ENCODE measurements at regions not wholly inside any gene's neighbourhood (a gene's known extent, or its start where the extent isn't known, plus 50 kb on each side); places are given as distances from the start of the nearest gene placed in this dataset.

DNA sequence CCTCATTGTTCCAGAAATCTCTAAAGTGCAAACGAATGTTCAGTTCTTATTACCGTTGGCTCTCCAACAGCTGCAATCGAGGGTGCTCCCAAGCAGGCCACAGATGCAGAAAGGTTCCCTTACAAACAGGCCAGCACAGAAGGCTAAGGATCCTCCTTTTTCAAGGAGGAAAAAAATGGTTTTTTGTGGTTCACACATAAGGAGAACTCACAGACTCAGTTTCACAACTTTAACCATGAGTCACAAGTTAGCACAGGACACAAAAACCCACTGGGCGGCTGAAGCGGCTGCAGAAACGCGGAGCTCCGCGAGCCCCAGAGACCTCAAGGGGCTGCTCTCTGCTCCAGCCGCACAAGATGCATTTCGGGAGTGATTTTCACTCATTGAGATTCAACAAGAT, 98.2 kb upstream of the PRR5 start:
- Histone ChIP-seq H2AFZ (ENCODE audit: low read depth, low read length, poor library complexity, severe bottlenecking) (no peak overlapping the region), H3K79me2 (ENCODE audit: insufficient read depth, low read length) (no peaks in the 10 kb centered on the region), H3K9me3 (ENCODE audit: control insufficient read depth in 1 of 2, insufficient read depth in 1 of 2, low read depth in 1 of 2, low read length in 2 of 2) (no peaks in the 10 kb centered on the region), H3K4me1 (ENCODE audit: control insufficient read depth in 1 of 2, insufficient read depth in 2 of 2, low read length in 2 of 2) (no peaks in the 10 kb centered on the region), H3K9ac (ENCODE audit: low read length) (no peak overlapping the region), H3K9me2 (ENCODE audit: insufficient read depth) (no peaks in the 10 kb centered on the region), H3K36me3 (ENCODE audit: control insufficient read depth in 1 of 2, insufficient read depth in 2 of 2, low read length in 2 of 2) (no peaks in the 10 kb centered on the region), H3K4me2 (ENCODE audit: low read length) (no peak overlapping the region), H3K4me3 (replicated peaks in 1 of 2; ENCODE audit: low read depth in 1 of 2, low read length in 2 of 2) (no peak overlapping the region), H3K27me3 (ENCODE audit: insufficient read depth, low read length) (peaks cover 8% of the 10 kb centered on the region; the same call in 1 of the 2 replicates), H4K20me1 (ENCODE audit: insufficient read depth) (no peaks in the 10 kb centered on the region), H3K27ac (ENCODE audit: low read depth, low read length) (no peak overlapping the region)
- no peak for TF ChIP-seq ELF1 (IDR thresholded peaks at IDR 0.05; ENCODE audit: borderline replicate concordance, low read depth)
- ChIA-PET POLR2A (no interaction called here), CTCF (no interaction called here), RAD21 (ENCODE audit: low non-redundant PET in 1 of 2, low total read pairs in 2 of 2, uncharacterized antibody in 2 of 2, unreplicated experiment in 2 of 2) (no interaction called here)
- no peak for DNase-seq (ENCODE audit: low read depth, low spot score)
- ATAC-seq: no peak
- no TSS peak for BruUV-seq (replicated peaks)
- intact Hi-C loops (cut with micrococcal nuclease): no loop called here

DNA sequence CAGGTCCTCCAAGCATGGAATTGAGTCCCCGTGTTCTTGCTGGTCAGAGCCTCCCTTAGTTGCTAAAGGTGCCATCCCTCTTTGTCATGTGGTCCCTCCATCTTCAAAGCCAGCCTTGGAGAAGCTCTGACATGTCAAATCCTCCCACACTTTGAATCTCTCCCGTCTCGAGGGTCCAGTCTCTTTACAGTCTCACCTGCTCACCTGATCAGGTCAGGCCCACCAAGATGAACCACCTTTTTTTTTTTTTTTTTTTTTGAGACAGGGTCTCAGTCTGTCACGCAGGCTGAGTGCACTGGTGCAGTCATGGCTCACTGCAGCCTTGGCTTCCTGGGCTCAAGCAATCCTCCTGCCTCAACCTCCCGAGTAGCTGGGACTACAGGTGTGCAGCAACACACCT, 100.3 kb upstream of the PRR5 start:
- ATAC-seq (no peak), DNase-seq (ENCODE audit: low read depth, low spot score) (no peak)
- Histone ChIP-seq H3K79me2 (ENCODE audit: insufficient read depth, low read length) (no peaks in the 10 kb centered on the region), H3K4me2 (ENCODE audit: low read length) (no peak overlapping the region), H3K36me3 (ENCODE audit: control insufficient read depth in 1 of 2, insufficient read depth in 2 of 2, low read length in 2 of 2) (no peaks in the 10 kb centered on the region), H3K27me3 (ENCODE audit: insufficient read depth, low read length) (peaks cover 5% of the 10 kb centered on the region; the same call in 1 of the 2 replicates), H3K4me3 (replicated peaks in 1 of 2; ENCODE audit: low read depth in 1 of 2, low read length in 2 of 2) (no peak overlapping the region), H3K27ac (ENCODE audit: low read depth, low read length) (no peak overlapping the region), H3K9ac (ENCODE audit: low read length) (no peak overlapping the region), H3K4me1 (ENCODE audit: control insufficient read depth in 1 of 2, insufficient read depth in 2 of 2, low read length in 2 of 2) (no peaks in the 10 kb centered on the region), H3K9me3 (ENCODE audit: control insufficient read depth in 1 of 2, insufficient read depth in 1 of 2, low read depth in 1 of 2, low read length in 2 of 2) (no peaks in the 10 kb centered on the region), H4K20me1 (ENCODE audit: insufficient read depth) (no peaks in the 10 kb centered on the region), H3K9me2 (ENCODE audit: insufficient read depth) (no peaks in the 10 kb centered on the region), H2AFZ (ENCODE audit: low read depth, low read length, poor library complexity, severe bottlenecking) (no peak overlapping the region)
- intact Hi-C loops (cut with micrococcal nuclease): no loop called here
- ChIA-PET CTCF (interaction anchor here (1.2 kb wide), 1 partner anchor 22 kb away, joined by 3 read pairs; no protein-coding TSS in a partner anchor), POLR2A (no interaction called here), RAD21 (ENCODE audit: low non-redundant PET in 1 of 2, low total read pairs in 2 of 2, uncharacterized antibody in 2 of 2, unreplicated experiment in 2 of 2) (no interaction called here)
- TF ChIP-seq RAD21 (IDR thresholded peaks at IDR 0.05; ENCODE audit: low read depth): no peak
- TF ChIP-seq ZNF274 (IDR thresholded peaks at IDR 0.05; ENCODE audit: low read depth, low read length): no peak
- TF ChIP-seq EZH2phosphoT487 (IDR thresholded peaks at IDR 0.05; ENCODE audit: borderline replicate concordance): no peak
- TF ChIP-seq SP1 (IDR thresholded peaks at IDR 0.05; ENCODE audit: low read depth): no peak
- TF ChIP-seq SIN3A (IDR thresholded peaks at IDR 0.05; ENCODE audit: low read depth): no peak
- TF ChIP-seq MAX (IDR thresholded peaks at IDR 0.05): no peak
- no peak for TF ChIP-seq POLR2AphosphoS5 (IDR thresholded peaks at IDR 0.05; ENCODE audit: low read depth, low read length)
- TF ChIP-seq, protein P1, sequence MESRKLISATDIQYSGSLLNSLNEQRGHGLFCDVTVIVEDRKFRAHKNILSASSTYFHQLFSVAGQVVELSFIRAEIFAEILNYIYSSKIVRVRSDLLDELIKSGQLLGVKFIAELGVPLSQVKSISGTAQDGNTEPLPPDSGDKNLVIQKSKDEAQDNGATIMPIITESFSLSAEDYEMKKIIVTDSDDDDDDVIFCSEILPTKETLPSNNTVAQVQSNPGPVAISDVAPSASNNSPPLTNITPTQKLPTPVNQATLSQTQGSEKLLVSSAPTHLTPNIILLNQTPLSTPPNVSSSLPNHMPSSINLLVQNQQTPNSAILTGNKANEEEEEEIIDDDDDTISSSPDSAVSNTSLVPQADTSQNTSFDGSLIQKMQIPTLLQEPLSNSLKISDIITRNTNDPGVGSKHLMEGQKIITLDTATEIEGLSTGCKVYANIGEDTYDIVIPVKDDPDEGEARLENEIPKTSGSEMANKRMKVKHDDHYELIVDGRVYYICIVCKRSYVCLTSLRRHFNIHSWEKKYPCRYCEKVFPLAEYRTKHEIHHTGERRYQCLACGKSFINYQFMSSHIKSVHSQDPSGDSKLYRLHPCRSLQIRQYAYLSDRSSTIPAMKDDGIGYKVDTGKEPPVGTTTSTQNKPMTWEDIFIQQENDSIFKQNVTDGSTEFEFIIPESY (IDR thresholded peaks at IDR 0.05; ENCODE audit: extremely low read depth, insufficient replicate concordance, low read length): no peak
- TF ChIP-seq, protein P2, sequence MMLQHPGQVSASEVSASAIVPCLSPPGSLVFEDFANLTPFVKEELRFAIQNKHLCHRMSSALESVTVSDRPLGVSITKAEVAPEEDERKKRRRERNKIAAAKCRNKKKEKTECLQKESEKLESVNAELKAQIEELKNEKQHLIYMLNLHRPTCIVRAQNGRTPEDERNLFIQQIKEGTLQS (IDR thresholded peaks at IDR 0.05): no peak
- TF ChIP-seq EGR1 (IDR thresholded peaks at IDR 0.05; ENCODE audit: low read depth): no peak
- TF ChIP-seq SRF (IDR thresholded peaks at IDR 0.05; ENCODE audit: low read depth): no peak
- no peak for TF ChIP-seq YY1 (IDR thresholded peaks at IDR 0.05; ENCODE audit: extremely low read depth, insufficient replicate concordance, low read depth, low read length)
- TF ChIP-seq, protein P3, sequence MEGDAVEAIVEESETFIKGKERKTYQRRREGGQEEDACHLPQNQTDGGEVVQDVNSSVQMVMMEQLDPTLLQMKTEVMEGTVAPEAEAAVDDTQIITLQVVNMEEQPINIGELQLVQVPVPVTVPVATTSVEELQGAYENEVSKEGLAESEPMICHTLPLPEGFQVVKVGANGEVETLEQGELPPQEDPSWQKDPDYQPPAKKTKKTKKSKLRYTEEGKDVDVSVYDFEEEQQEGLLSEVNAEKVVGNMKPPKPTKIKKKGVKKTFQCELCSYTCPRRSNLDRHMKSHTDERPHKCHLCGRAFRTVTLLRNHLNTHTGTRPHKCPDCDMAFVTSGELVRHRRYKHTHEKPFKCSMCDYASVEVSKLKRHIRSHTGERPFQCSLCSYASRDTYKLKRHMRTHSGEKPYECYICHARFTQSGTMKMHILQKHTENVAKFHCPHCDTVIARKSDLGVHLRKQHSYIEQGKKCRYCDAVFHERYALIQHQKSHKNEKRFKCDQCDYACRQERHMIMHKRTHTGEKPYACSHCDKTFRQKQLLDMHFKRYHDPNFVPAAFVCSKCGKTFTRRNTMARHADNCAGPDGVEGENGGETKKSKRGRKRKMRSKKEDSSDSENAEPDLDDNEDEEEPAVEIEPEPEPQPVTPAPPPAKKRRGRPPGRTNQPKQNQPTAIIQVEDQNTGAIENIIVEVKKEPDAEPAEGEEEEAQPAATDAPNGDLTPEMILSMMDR (IDR thresholded peaks at IDR 0.05 in 2 of 3, conservative IDR thresholded peaks at IDR 0.05 in 1 of 3; ENCODE audit: borderline replicate concordance in 1 of 3, insufficient read depth in 1 of 3, low read depth in 2 of 3, low read length in 2 of 3): no peak
- TF ChIP-seq JUND (IDR thresholded peaks at IDR 0.05): no peak
- no peak for TF ChIP-seq POLR2A (IDR thresholded peaks at IDR 0.05; ENCODE audit: borderline replicate concordance, extremely low read depth, insufficient read depth, insufficient read length)
- TF ChIP-seq EZH2 (IDR thresholded peaks at IDR 0.05): no peak
- BruUV-seq (replicated peaks): no TSS peak
